NT2/D1 (cell line): ENCODE measurements at regions not wholly inside any gene's neighbourhood (a gene's known extent, or its start where the extent isn't known, plus 50 kb on each side); places are given as distances from the start of the nearest gene placed in this dataset.

Experiments used
- DNase-seq: peaks from one replicate; pipeline ENCODE4 v3.0.0-alpha.2; 2011; ENCODE audit warnings: low read depth, low spot score
- H3K27me3 ChIP-seq: 2 replicates; pipeline ENCODE4 v1.6.0; 2011; ENCODE audit warnings: mild to moderate bottlenecking; ENCODE audit not compliant: insufficient read length, insufficient read depth
- H3K36me3 ChIP-seq: 2 replicates; pipeline ENCODE4 v1.6.1; 2011; ENCODE audit warnings: mild to moderate bottlenecking, low read length, mixed read lengths; ENCODE audit not compliant: insufficient read depth, insufficient read length
- H3K4me1 ChIP-seq: 2 replicates; pipeline ENCODE4 v1.5.1; 2011; ENCODE audit not compliant: insufficient read depth, insufficient read length
- H3K4me3 ChIP-seq: 2 replicates; pipeline ENCODE4 v1.5.1; 2011; ENCODE audit warnings: low read depth; ENCODE audit not compliant: insufficient read length
- H3K9ac ChIP-seq: 2 replicates; pipeline ENCODE4 v1.6.0; 2011; ENCODE audit warnings: low read depth; ENCODE audit not compliant: insufficient read length
- H3K9me3 ChIP-seq: 2 replicates; pipeline ENCODE4 v1.5.1; 2011; ENCODE audit warnings: mild to moderate bottlenecking, low read length; ENCODE audit not compliant: insufficient read depth
- SUZ12 ChIP-seq: IDR thresholded peaks from 2 replicates; pipeline ENCODE4 v1.6.1; 2011; ENCODE audit not compliant: insufficient read length, insufficient read depth; ENCODE audit errors: extremely low read depth
- YY1 ChIP-seq: IDR thresholded peaks from 2 replicates; pipeline ENCODE4 v1.6.1; 2011; ENCODE audit not compliant: insufficient read length, insufficient read depth
- ZNF274 ChIP-seq: IDR thresholded peaks from 2 replicates; pipeline ENCODE4 v1.6.1; 2011; ENCODE audit warnings: mild to moderate bottlenecking, low read depth, low read length

DNA sequence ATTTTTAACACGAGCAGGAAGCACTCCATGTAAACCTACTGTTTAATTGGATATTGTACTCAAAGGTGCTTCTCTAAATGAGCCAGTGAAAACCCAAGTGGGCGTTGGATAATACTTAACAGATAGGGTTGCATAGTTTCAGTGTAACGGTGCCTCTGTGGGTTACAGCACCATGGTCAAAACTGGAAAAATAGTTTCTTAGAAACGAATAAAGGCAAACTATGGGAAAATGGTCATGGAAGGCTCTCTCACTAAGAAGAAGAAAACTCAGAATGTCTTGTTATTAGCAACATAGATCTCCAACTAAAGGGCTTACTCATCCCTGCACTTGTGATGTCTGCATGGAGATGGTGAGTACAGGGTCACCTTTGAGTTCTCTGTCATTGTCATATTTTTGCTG, 59.1 kb upstream of the NEDD9 start:
- DNase-seq, result no peak
- Histone ChIP-seq H3K9me3 (no peaks in the 10 kb centered on the region; the same call in 1 of the 2 replicates), H3K4me1 (no peaks in the 10 kb centered on the region), H3K27me3 (no peaks in the 10 kb centered on the region), H3K4me3 (no peak overlapping the region), H3K36me3 (no peaks in the 10 kb centered on the region), H3K9ac (no peak overlapping the region)
- TF ChIP-seq SUZ12 (no peak), ZNF274 (no peak), YY1 (no peak)

DNA sequence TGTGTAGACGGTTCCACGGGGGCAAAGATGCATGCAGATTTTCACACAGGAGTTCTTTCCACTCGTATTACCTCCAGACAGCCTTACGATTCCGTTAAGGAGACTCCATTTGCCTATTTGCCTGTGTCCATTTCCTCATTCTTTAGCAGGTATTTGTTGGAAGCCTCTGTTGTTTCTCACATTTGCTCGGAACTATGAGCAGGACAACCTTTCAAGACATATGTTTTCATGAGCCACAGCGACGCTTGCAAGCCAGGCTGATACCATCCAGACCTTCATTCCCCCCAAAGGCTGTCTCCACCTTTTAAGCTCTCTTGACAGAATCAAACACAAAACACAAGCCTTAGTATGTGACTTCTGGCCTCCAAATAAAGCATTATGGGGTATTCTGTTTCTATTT, 57.6 kb upstream of the NEDD9 start:
- no peaks in the 10 kb centered on the region; the same call in 1 of the 2 replicates for H3K9me3 ChIP-seq
- no peak overlapping the region for H3K4me3 ChIP-seq
- H3K36me3 ChIP-seq, result no peaks in the 10 kb centered on the region
- no peaks in the 10 kb centered on the region for H3K4me1 ChIP-seq
- H3K9ac ChIP-seq, result no peak overlapping the region
- no peak for DNase-seq
- TF ChIP-seq YY1 (no peak), ZNF274 (no peak), SUZ12 (no peak)
- no peaks in the 10 kb centered on the region for H3K27me3 ChIP-seq

DNA sequence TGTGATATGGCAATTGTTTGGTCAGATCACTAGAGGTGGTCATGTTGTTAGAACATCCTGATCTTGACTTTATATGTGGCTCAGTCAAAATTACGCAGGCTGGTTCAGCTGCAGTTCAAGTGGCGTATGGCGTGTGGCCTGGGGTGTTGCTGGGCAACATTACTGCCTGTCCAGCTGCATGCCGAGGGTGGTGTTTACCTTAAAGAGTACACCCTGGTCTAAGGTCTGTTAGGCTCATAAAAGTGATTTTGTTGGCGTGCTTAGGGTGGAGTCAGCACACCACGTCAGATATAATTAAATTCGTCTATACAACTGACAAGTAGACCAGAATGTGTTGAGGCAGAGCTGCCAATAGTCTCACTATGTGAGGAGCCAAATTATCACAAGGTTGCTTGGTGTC, 55.6 kb upstream of the NEDD9 start:
- TF ChIP-seq ZNF274 (no peak), YY1 (no peak), SUZ12 (no peak)

DNA sequence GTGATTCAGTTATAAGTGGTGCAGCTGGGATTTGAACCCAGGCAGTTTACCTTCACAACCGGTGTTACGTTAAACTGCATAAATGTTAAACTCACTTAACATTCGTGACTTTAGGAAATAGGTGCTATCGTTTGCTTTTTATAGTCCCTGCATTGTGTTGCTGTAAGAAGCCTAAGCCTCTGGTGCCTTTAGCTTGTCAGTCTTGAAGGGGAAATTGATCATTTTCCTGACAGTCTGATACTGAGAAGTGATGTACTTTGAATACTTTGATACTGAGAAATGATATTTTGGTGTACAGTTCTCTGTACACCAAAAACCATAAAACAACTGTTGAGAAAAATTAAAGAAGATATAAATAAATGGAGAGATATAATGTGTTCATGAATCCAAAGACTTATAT, 52.5 kb upstream of the NEDD9 start:
- TF ChIP-seq ZNF274 (no peak), SUZ12 (no peak), YY1 (no peak)
- DNase-seq, result no peak
- no peaks in the 10 kb centered on the region for H3K27me3 ChIP-seq
- H3K4me1 ChIP-seq, result no peaks in the 10 kb centered on the region
- no peaks in the 10 kb centered on the region; the same call in 1 of the 2 replicates for H3K9me3 ChIP-seq
- no peak overlapping the region for H3K9ac ChIP-seq
- H3K4me3 ChIP-seq, result no peak overlapping the region
- no peaks in the 10 kb centered on the region for H3K36me3 ChIP-seq

More for the DNA sequence above, 55.6 kb upstream of the NEDD9 start:
- Histone ChIP-seq H3K36me3 (no peaks in the 10 kb centered on the region), H3K9ac (no peak overlapping the region), H3K9me3 (no peaks in the 10 kb centered on the region; the same call in 1 of the 2 replicates), H3K27me3 (no peaks in the 10 kb centered on the region), H3K4me3 (no peak overlapping the region), H3K4me1 (no peaks in the 10 kb centered on the region)
- DNase-seq, result no peak

DNA sequence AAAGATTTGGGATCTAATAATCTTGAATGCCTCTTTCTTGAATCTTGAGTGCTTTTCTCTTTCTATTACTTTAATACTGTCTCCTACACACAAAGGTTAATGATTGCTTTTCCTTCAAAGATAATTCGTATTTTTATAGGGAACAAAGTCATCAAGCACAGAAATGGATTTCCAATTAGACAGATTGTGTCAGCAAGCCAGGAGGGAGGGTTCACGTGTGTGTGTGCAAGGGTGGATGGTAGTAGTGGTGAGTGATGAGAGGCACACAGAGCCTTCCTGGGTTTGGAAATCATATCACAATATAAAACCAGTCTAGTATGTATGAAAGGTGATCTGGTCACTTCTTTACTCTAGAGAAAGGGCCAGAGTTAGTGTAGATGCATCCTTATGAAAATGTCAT, 51.2 kb upstream of the NEDD9 start:
- no peaks in the 10 kb centered on the region for H3K36me3 ChIP-seq

DNA sequence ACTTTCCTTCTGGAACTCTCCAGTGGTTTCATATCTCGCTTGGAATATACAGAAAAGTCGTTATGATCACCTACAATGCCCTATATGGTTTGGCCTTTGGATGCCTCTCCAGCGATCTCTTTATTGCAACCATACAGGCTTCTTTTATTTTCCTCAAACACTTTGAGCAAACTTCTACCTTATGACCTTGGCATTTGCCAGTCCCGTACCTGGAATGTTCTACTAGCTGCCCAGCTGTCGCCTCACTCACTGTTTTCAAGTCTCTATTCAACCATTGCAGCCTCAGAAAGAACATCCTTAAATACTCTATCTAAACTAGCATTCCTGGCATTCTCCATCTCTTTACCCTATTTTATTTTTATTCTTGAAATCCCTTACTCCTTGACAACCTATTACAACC, 50.4 kb upstream of the NEDD9 start:
- TF ChIP-seq SUZ12 (no peak), ZNF274 (no peak), YY1 (no peak)
- Histone ChIP-seq H3K9me3 (no peaks in the 10 kb centered on the region; the same call in 1 of the 2 replicates), H3K4me1 (no peaks in the 10 kb centered on the region), H3K9ac (no peak overlapping the region), H3K27me3 (no peaks in the 10 kb centered on the region), H3K4me3 (no peak overlapping the region), H3K36me3 (no peaks in the 10 kb centered on the region)
- no peak for DNase-seq

More for the DNA sequence above, 51.2 kb upstream of the NEDD9 start:
- Histone ChIP-seq H3K27me3 (no peaks in the 10 kb centered on the region), H3K9me3 (no peaks in the 10 kb centered on the region; the same call in 1 of the 2 replicates), H3K9ac (no peak overlapping the region), H3K4me3 (no peak overlapping the region), H3K4me1 (no peaks in the 10 kb centered on the region)
- TF ChIP-seq SUZ12 (no peak), ZNF274 (no peak), YY1 (no peak)
- no peak for DNase-seq
